AG04449 (cell line): ENCODE measurements at regions not wholly inside any gene's neighbourhood (a gene's known extent, or its start where the extent isn't known, plus 50 kb on each side); places are given as distances from the start of the nearest gene placed in this dataset.
"Not testable (repeated sequence)": the region's sequence is repeated elsewhere in the genome, so short reads cannot be mapped to it uniquely, and the experiment has no call there.

ENCODE experiments used
- CTCF ChIA-PET: fragments of 350-600 bp; formaldehyde crosslinking; extraction: SDS; loops from one replicate; lab custom pipeline; 2021; ENCODE audit warnings: antibody characterized with exemption; lab: Yijun Ruan, JAX
- POLR2A ChIA-PET: fragments of 400-600, 350-600 bp; formaldehyde crosslinking; extraction: SDS; loops from one replicate; lab custom pipeline; 2020; ENCODE audit warnings: antibody characterized with exemption, inconsistent platforms; lab: Yijun Ruan, JAX
- DNase-seq: peaks from one replicate; pipeline ENCODE4 v3.0.0-alpha.2; 2010; ENCODE audit warnings: low read depth, low spot score
- H3K4me3 ChIP-seq: 2 replicates; pipeline ENCODE4 v1.5.1; 2011; ENCODE audit warnings: low read depth, mild to moderate bottlenecking, control low read depth, low read length
- CTCF ChIP-seq: IDR thresholded peaks from one replicate; pipeline ENCODE4 v1.5.1; 2011; ENCODE audit warnings: mild to moderate bottlenecking, moderate library complexity, low read length, control low read depth, inconsistent platforms; ENCODE audit not compliant: insufficient read depth; ENCODE audit errors: missing control alignments

DNA sequence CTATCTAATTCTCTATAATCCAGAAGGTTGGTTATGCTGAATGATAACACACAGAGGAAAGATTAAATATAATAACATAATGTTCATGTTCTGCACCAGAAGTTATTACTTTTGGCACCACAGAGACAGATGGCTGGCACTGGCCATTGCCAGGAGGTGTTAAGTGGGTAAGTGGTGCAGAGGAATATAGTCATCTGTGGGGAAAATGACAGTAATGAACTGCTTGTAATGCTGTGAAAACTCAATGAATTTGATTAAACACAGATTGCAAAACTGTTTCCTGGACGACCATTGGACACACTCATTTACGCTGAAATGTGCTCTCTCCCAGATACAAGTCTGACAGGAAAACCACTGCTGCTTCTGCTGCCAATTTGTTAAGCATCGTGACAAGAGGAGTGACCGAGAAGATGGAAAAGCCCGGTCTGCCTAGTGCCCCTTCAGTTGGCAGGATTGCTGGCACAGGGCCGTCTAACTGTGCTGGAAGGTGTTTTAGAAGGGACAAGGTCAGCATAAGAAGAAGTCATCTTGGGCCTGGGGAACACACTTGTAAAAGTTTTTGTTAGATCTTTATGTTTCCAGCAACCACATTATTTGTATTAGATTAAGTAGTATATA, 567.4 kb downstream of the CBLN4 start:
- H3K4me3 ChIP-seq: no peak overlapping the region
- CTCF ChIA-PET: no interaction called here

DNA sequence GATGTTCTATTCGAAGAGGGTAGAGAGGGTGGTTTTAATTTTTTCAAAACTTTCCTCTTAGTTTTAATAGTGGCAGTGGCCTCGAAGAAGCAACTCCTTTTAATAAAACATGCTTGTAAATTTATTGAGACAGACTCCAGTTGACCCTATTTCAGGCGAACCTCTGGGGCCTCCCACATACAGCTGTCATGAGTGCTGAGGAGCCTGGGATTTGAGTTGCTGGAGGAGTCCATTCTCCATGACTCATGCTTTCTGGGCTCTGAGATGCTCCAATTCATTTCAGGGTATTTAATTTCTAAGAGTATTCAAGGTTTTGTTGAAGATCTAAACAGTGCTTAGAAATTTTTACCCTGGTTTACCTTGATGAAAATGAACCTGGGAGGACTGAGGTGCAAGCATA, 580.4 kb downstream of the CBLN4 start:
- no peak for TF ChIP-seq CTCF
- POLR2A ChIA-PET: no interaction called here
- no peak overlapping the region for H3K4me3 ChIP-seq
- CTCF ChIA-PET: no interaction called here
- DNase-seq: no peak

More for the DNA sequence above, 567.4 kb downstream of the CBLN4 start:
- TF ChIP-seq CTCF: no peak
- no peak for DNase-seq
- POLR2A ChIA-PET: no interaction called here

DNA sequence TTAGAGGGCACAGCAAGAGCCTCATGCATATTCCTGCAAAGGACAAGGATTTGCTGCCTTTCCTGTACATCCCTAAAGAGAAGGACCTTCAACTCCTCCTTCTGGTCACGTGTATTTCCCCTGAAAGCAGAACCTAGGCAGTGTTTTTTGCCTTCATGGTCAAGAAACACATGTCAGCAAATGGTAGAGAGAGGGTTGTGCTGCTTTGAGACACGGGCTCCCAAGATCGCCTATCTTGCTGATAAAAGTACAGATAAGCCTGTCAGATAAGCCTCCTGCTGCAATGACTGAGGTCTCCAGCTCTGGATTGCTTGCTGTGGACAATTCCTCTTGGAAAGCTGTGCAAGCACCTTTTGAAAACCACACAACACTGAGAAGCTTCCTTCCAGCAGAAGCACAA, 580.8 kb downstream of the CBLN4 start:
- no peak overlapping the region for H3K4me3 ChIP-seq
- POLR2A ChIA-PET: no interaction called here
- no peak for DNase-seq
- no peak for TF ChIP-seq CTCF
- CTCF ChIA-PET: no interaction called here

DNA sequence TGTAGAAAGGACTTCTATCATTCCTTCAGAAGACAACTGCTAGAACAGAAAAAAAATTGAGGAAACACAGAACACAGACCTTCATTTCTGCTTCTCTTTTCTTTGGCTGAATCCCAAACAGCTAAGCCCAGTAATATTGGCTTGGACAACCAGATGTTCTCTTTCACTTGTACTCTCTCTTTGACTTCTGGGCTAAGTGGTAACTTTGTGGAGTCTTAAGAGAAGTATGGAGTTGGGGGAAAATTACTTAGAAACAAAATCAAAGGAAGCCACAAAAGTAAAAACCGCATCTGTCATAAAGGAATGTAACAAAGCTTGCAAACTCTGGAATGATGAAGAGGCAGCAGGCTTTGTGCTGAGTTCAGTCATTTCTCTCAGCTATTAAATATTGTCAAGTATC, 587.5 kb downstream of the CBLN4 start:
- no peak for TF ChIP-seq CTCF

DNA sequence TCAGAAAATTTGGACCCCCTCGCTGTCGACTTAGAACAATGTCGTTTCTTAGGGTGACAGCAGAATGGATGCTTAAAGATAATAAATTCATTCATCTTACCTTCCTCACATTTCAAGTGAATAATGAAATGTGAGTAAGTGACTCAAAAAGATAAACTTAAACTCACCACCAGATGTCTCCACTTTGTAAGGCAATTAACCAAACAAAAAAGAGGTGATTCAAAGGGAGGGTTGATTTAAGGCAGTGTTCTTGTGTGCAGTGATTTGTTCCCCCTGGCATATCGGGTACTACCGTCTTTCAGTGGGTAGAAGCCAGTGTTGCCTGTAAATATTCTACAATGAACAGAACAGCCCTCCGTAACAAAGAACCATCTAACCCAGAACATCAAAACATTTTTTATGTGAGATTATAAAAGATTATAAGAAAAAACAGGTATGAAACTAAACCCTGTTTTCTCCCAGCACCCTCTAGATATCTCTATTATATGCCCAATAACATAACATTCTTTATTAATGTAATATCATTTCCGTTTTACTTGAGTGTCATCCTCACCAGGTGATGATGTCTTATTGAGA, 589.7 kb downstream of the CBLN4 start:
- CTCF ChIA-PET: no interaction called here
- POLR2A ChIA-PET: no interaction called here
- no peak for TF ChIP-seq CTCF
- H3K4me3 ChIP-seq: no peak overlapping the region
- DNase-seq: no peak

More for the DNA sequence above, 587.5 kb downstream of the CBLN4 start:
- no peak overlapping the region for H3K4me3 ChIP-seq
- ChIA-PET CTCF (no interaction called here), POLR2A (no interaction called here)
- DNase-seq: no peak

GRCh38 chr20:55412508-55412907, 592.8 kb downstream of the CBLN4 start:
- DNase-seq, POLR2A ChIA-PET, H3K4me3 ChIP-seq, CTCF ChIA-PET: not testable (repeated sequence)

DNA sequence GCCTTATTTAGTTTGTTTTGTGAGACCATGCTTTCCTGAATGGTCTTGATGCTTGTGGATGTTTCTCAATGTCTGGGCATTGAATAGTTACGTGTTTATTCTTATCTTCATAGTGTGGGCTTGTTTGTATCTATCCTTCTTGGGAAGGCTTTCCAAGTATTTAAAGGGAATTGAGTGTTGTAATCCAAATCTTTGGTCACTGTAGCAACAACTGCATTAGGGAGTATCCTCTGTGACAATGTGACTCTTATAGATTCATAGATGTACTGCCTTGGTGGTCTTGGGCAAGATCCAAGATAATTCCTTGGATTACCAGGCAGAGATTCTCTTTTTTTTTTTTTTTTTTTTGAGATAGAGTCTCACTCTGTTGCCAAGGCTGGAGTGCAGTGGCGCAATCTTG, 598.4 kb downstream of the CBLN4 start:
- ChIA-PET POLR2A (no interaction called here), CTCF (no interaction called here)
- no peak overlapping the region for H3K4me3 ChIP-seq
- TF ChIP-seq CTCF: no peak
- DNase-seq: no peak
